ENCODE measurements at regions not wholly inside any gene's neighbourhood (a gene's known extent, or its start where the extent isn't known, plus 50 kb on each side); places are given as distances from the start of the nearest gene placed in this dataset.

- no peak for TF ChIP-seq POLR2A (IDR thresholded peaks at IDR 0.05; ENCODE audit: low read length)
- TF ChIP-seq GATA1 (IDR thresholded peaks at IDR 0.05; ENCODE audit: low read depth, low read length): no peak
Measured at GRCh38 chr6:11855743-11856142, 77.1 kb upstream of the ADTRP start.

Data from erythroblast (primary cell).